Right atrium auricular region (tissue), 2 donors: ENCODE measurements at regions not wholly inside any gene's neighbourhood (a gene's known extent, or its start where the extent isn't known, plus 50 kb on each side); places are given as distances from the start of the nearest gene placed in this dataset.

Source experiments
- DNase-seq: peaks from one replicate; pipeline ENCODE4 v3.0.0-alpha.2; 2019; ENCODE audit warnings: low spot score
- H3K27ac ChIP-seq, 2 donors: fragments of 200-600 bp; sonication (generic); 1 replicate in 1 of 2; 2 replicates in 1 of 2; pipeline ENCODE4 v1.5.1; 2016 to 2019
- H3K27me3 ChIP-seq, 2 donors: fragments of 200-600 bp; sonication (generic); one replicate each; pipeline versions ENCODE4 v1.5.1 to v1.6.0; 2017 to 2019
- H3K36me3 ChIP-seq: fragments of 200-600 bp; sonication (generic); one replicate; pipeline ENCODE4 v1.5.1; 2016
- H3K4me1 ChIP-seq, 2 donors: fragments of 200-600 bp; sonication (generic); one replicate each; pipeline versions ENCODE4 v1.5.1 to v1.6.0; 2017 to 2019
- H3K4me3 ChIP-seq, 2 donors: fragments of 200-600 bp; sonication (generic); 1 replicate in 1 of 2; 2 replicates in 1 of 2; pipeline ENCODE4 v1.5.1; 2017 to 2019; ENCODE audit warnings: mild to moderate bottlenecking in 1 of 2, moderate library complexity in 1 of 2
- H3K9me3 ChIP-seq, 2 donors: fragments of 200-600 bp; sonication (generic); one replicate each; pipeline ENCODE4 v1.5.1; 2019
- TF ChIP-seq, protein P1 (sequence below), 2 donors: fragments of 200-600 bp; sonication (generic); IDR thresholded peaks; one replicate each; pipeline ENCODE4 v1.5.1; 2019; ENCODE audit warnings: antibody characterized with exemption in 2 of 2

DNA sequence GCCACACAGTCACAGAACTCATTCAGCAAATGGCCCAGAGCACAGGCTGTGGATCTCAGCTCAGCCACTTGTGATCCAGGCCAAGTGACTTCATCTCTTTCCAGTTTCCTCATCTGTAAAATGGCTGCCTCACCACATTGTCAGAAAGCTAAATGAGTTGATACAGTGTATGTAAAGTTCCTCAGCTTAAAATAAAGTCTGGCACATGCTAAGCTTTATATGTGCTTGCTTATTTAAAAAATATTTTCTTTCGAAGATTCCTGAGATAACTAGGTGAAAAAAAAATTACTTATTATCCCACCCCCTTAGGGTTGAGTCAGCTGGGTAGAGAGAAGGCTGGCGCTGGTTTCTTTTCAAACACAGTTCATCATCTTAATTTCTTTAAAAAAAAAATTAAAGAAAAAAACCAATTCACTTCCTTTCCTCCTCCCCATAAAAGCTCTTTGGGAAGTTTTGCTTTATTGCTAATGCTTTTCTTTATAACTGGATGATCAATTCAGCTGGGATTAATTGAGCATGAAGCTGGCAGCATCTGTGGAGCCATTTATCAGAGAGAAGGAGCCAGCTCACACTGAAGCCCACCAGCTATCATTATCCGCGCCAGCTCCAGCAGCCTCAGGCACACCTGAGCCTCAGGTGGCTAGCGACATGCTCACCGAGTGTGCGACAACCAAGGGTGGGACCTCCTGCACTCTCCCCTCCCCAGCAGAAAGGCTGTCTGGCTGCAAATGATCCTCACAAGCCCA, 354.9 kb downstream of the FOXO1 start:
- no peak for DNase-seq
- TF ChIP-seq, protein P1, sequence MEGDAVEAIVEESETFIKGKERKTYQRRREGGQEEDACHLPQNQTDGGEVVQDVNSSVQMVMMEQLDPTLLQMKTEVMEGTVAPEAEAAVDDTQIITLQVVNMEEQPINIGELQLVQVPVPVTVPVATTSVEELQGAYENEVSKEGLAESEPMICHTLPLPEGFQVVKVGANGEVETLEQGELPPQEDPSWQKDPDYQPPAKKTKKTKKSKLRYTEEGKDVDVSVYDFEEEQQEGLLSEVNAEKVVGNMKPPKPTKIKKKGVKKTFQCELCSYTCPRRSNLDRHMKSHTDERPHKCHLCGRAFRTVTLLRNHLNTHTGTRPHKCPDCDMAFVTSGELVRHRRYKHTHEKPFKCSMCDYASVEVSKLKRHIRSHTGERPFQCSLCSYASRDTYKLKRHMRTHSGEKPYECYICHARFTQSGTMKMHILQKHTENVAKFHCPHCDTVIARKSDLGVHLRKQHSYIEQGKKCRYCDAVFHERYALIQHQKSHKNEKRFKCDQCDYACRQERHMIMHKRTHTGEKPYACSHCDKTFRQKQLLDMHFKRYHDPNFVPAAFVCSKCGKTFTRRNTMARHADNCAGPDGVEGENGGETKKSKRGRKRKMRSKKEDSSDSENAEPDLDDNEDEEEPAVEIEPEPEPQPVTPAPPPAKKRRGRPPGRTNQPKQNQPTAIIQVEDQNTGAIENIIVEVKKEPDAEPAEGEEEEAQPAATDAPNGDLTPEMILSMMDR (IDR thresholded peaks at IDR 0.05): no peak

GRCh38 chr13:40313269-40314200, 352.9 kb downstream of the FOXO1 start:
- TF ChIP-seq, protein P1 (IDR thresholded peaks at IDR 0.05): no peak
- H3K36me3 ChIP-seq: no peaks in the 10 kb centered on the region
- no peaks in the 10 kb centered on the region for H3K4me1 ChIP-seq
- no peaks in the 10 kb centered on the region for H3K9me3 ChIP-seq
- H3K27me3 ChIP-seq: no peaks in the 10 kb centered on the region
- H3K27ac ChIP-seq: no peak overlapping the region
- no peak overlapping the region for H3K4me3 ChIP-seq
- DNase-seq: no peak

More for the DNA sequence above, 354.9 kb downstream of the FOXO1 start:
- Histone ChIP-seq H3K9me3 (no peaks in the 10 kb centered on the region), H3K4me1 (no peaks in the 10 kb centered on the region), H3K4me3 (no peak overlapping the region), H3K27ac (no peak overlapping the region), H3K36me3 (no peaks in the 10 kb centered on the region), H3K27me3 (no peaks in the 10 kb centered on the region)

DNA sequence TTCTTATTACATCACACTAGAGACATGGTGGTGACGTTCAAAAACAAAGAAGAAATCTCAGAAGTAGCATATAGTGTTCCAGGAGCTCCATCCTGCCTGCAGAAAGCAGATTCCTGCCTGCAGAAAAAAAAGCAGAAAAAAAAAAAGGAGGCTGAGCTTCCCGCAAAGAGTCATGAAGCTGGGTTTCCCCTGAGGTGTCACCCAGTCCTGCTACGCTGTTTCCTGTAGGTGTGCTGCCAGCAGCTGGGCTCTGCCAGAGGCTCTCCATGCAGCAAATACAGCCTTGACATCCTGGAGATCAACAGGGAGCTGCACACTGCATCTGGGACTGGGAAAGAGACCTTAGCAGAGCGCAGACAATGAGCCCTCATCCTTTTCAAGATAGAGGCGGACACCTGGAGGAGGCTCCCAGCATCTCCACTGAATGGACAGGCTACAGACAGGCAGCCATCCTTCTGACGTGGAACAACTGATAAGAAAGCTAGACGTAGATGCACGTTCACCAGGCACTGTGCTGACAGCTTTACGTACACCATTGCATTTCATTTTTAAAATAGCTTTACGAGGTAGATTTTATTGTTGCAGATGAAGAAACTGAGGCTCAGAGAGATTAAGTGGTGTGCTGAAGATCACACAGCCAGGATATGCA, 350.9 kb downstream of the FOXO1 start:
- no peaks in the 10 kb centered on the region for H3K27me3 ChIP-seq
- H3K4me1 ChIP-seq: no peaks in the 10 kb centered on the region
- H3K36me3 ChIP-seq: no peaks in the 10 kb centered on the region
- no peak for DNase-seq
- H3K9me3 ChIP-seq: no peaks in the 10 kb centered on the region
- no peak overlapping the region for H3K27ac ChIP-seq
- H3K4me3 ChIP-seq: no peak overlapping the region
- TF ChIP-seq, protein P1 (IDR thresholded peaks at IDR 0.05): no peak

GRCh38 chr13:40316301-40316700, 350.1 kb downstream of the FOXO1 start:
- no peaks in the 10 kb centered on the region for H3K9me3 ChIP-seq
- H3K4me1 ChIP-seq: no peaks in the 10 kb centered on the region
- no peak overlapping the region for H3K27ac ChIP-seq
- H3K36me3 ChIP-seq: no peaks in the 10 kb centered on the region
- TF ChIP-seq, protein P1 (IDR thresholded peaks at IDR 0.05): no peak
- no peak overlapping the region for H3K4me3 ChIP-seq
- no peaks in the 10 kb centered on the region for H3K27me3 ChIP-seq
- no peak for DNase-seq

- Histone ChIP-seq H3K36me3 (no peaks in the 10 kb centered on the region), H3K9me3 (peaks cover 0 to under 1% of the 10 kb centered on the region in 2 donors), H3K4me1 (no peaks in the 10 kb centered on the region), H3K4me3 (no peak overlapping the region), H3K27me3 (no peaks in the 10 kb centered on the region), H3K27ac (no peak overlapping the region)
- TF ChIP-seq, protein P1 (IDR thresholded peaks at IDR 0.05): no peak
- DNase-seq: no peak
Observed at GRCh38 chr13:40317980-40318327, 348.5 kb downstream of the FOXO1 start.
